Large intestine (tissue), 3 donors: ENCODE measurements at regions not wholly inside any gene's neighbourhood (a gene's known extent, or its start where the extent isn't known, plus 50 kb on each side); places are given as distances from the start of the nearest gene placed in this dataset.

Source experiments
- DNase-seq, 2 donors: peaks; one replicate each; pipeline versions ENCODE4 v3.0.0 to v3.0.0-alpha.2; 2013
- H3K27ac ChIP-seq: one replicate; pipeline ENCODE4 v1.5.1; 2013; ENCODE audit warnings: low read length
- H3K27me3 ChIP-seq: 2 replicates; pipeline ENCODE4 v1.6.1; 2013; ENCODE audit warnings: low read length; ENCODE audit not compliant: control insufficient read depth, insufficient read depth
- H3K36me3 ChIP-seq: 2 replicates; pipeline ENCODE4 v1.6.1; 2013; ENCODE audit warnings: low read length; ENCODE audit not compliant: control insufficient read depth, insufficient read depth
- H3K4me1 ChIP-seq: one replicate; pipeline ENCODE4 v1.6.1; 2013; ENCODE audit warnings: low read length; ENCODE audit not compliant: control insufficient read depth, insufficient read depth
- H3K4me3 ChIP-seq: one replicate; pipeline ENCODE4 v1.5.1; 2013; ENCODE audit warnings: low read length
- H3K9me3 ChIP-seq: one replicate; pipeline ENCODE4 v1.6.1; 2013; ENCODE audit warnings: mild to moderate bottlenecking, low read depth, low read length, moderate library complexity; ENCODE audit not compliant: control insufficient read depth
- WGBS: methylation state at CpG from one replicate; pipeline ENCODE4 v1.1.5; 2013; ENCODE audit warnings: low lambda C conversion rate; ENCODE audit not compliant: insufficient coverage; 5-methylcytosine and 5-hydroxymethylcytosine counted together

DNA sequence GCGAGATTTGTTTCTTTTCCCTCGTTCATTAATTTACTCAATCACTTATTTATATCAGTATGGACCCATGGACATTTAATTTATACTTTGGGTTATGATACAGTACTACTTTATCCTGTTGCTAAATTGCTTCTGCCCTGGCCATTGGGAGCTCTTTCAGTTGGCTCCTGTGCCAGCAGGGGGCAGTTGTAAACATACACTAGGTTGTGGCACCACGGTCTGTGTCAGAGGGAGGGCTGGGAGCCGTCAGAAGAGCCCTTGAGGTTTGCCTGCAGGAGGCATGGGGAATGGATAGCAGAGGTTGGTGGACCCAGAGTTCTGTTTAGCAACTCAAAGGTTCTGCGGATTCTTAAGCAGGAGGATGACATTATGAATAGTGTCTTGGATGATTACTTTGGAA, 94.3 kb downstream of the ERCC5 start:
- no CpG with 5 or more reads among the region's 5 CpGs for WGBS
- no peak for DNase-seq
- no peak overlapping the region for H3K4me3 ChIP-seq
- peaks cover 5% of the 10 kb centered on the region for H3K9me3 ChIP-seq
- H3K4me1 ChIP-seq: peaks cover 6% of the 10 kb centered on the region
- H3K36me3 ChIP-seq: no peaks in the 10 kb centered on the region
- no peaks in the 10 kb centered on the region for H3K27me3 ChIP-seq
- H3K27ac ChIP-seq: no peak overlapping the region

DNA sequence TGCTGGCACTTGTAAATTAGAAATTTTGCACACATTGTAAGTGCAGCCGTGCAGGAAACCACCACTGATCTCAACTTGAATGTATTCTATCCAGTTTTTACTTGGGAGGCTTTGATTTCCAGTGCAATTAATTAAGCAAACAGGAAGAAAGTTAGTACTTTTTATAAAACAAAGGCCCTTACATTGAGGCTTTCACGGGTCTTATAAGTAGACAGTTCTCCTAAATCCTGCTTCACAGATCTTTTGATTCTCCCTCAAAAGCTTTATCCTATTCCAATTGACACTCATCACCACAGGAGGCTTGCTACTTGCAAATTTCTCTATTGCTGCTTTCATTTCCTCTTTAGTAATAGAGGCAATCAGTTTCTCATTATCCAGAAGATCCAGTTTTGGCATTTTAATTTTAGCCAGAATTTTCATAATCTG, 90.1 kb downstream of the ERCC5 start:
- Histone ChIP-seq H3K36me3 (no peaks in the 10 kb centered on the region), H3K27ac (no peak overlapping the region), H3K4me1 (peaks cover 17% of the 10 kb centered on the region), H3K9me3 (no peaks in the 10 kb centered on the region), H3K27me3 (no peaks in the 10 kb centered on the region), H3K4me3 (no peak overlapping the region)
- no peak for DNase-seq
- WGBS: 50% methylated on average over 2 of the region's 2 CpGs

DNA sequence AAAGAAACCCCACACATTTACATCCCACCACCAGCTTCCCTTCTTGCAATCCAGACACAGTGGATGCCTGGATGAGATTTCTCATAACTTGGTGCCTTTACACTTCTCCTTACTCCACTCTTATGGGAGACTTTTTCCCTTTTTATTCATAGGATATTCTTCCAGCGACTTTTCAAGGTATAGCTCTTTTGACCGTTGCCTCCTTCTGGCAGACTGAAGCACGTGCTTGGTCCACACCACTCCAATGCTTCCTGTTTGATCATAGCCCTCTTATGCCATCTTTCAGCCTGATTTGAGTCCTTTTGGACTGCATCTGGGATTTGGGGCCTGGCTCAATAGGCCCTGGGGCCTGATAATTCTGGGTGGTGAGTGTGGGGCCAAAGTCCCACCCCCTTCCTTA, 87.7 kb downstream of the ERCC5 start:
- no peak for DNase-seq
- H3K9me3 ChIP-seq: no peaks in the 10 kb centered on the region
- no peaks in the 10 kb centered on the region for H3K36me3 ChIP-seq
- whole genome bisulfite sequencing: no CpG with 5 or more reads among the region's 3 CpGs
- H3K4me3 ChIP-seq: no peak overlapping the region
- H3K27me3 ChIP-seq: no peaks in the 10 kb centered on the region
- peaks cover 32% of the 10 kb centered on the region for H3K4me1 ChIP-seq
- H3K27ac ChIP-seq: peak overlapping the region; percentile 86

DNA sequence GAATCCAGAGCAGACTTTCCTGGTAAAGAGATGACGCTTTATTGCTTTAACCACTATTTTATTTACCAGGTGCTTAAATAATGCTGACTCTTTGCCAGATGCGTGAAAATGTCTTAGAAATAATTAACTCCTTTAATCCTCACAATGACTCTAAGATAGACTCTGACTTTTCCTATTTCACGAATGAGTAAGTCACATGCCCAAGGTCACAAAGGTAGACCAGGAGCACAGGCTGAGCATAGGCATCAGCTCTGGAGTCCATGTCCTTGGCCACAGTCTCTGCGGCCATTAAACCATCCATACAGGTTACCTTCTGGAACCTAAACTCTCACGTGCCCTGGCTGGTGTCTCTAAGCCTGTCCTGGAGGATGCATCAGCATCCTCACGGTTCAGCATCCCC, 87.3 kb downstream of the ERCC5 start:
- 8% methylated on average over 2 of the region's 6 CpGs for WGBS
- no peaks in the 10 kb centered on the region for H3K27me3 ChIP-seq
- peak; percentile 77 to 89 for DNase-seq
- H3K27ac ChIP-seq: peak overlapping the region; percentile 86
- no peaks in the 10 kb centered on the region for H3K9me3 ChIP-seq
- H3K4me1 ChIP-seq: peaks cover 32% of the 10 kb centered on the region
- no peak overlapping the region for H3K4me3 ChIP-seq
- H3K36me3 ChIP-seq: no peaks in the 10 kb centered on the region

DNA sequence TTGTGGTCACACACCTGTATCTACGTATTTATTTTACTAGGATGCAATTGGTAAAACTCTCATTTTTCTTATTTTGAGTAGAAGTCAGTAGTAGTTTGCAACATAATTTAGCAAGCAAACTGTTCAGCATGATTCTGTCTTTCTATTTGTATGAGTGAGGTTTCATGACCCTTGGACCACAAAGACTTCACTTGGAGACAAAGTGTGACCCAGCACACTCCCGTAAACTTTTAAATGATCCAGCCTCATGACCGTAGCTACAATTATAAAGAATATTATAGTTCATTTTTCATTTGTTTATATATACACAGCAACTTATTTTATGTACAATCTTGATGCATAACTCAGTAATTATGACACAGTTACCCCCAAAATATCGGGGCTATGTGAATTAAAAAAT, 86.5 kb downstream of the ERCC5 start:
- no peaks in the 10 kb centered on the region for H3K9me3 ChIP-seq
- H3K27ac ChIP-seq: peak overlapping the region; percentile 86
- no peak overlapping the region for H3K4me3 ChIP-seq
- H3K36me3 ChIP-seq: no peaks in the 10 kb centered on the region
- peaks cover 32% of the 10 kb centered on the region for H3K4me1 ChIP-seq
- H3K27me3 ChIP-seq: no peaks in the 10 kb centered on the region
- peak; percentile 25 to 71 for DNase-seq
- WGBS: 100% methylated on average over 1 of the region's 4 CpGs

- H3K4me1 ChIP-seq: peaks cover 32% of the 10 kb centered on the region
- no peaks in the 10 kb centered on the region for H3K36me3 ChIP-seq
- H3K27ac ChIP-seq: no peak overlapping the region
- no peaks in the 10 kb centered on the region for H3K27me3 ChIP-seq
- H3K9me3 ChIP-seq: peaks cover 3% of the 10 kb centered on the region
- DNase-seq: no peak
- H3K4me3 ChIP-seq: no peak overlapping the region
- no CpG with 5 or more reads among the region's 3 CpGs for WGBS
Observed at GRCh38 chr13:102930566-102930965, 84.7 kb downstream of the ERCC5 start.

GRCh38 chr13:102928941-102929675, 83.3 kb downstream of the ERCC5 start:
- H3K4me1 ChIP-seq: peaks cover 32% of the 10 kb centered on the region
- peak overlapping the region; percentile 74 for H3K27ac ChIP-seq
- 60% methylated on average over 1 of the region's 9 CpGs for WGBS
- peak in 1 of 2 donors; percentile 62 for DNase-seq
- H3K36me3 ChIP-seq: no peaks in the 10 kb centered on the region
- H3K9me3 ChIP-seq: peaks cover 5% of the 10 kb centered on the region
- H3K4me3 ChIP-seq: no peak overlapping the region
- no peaks in the 10 kb centered on the region for H3K27me3 ChIP-seq
